ENCODE measurements at regions not wholly inside any gene's neighbourhood (a gene's known extent, or its start where the extent isn't known, plus 50 kb on each side); places are given as distances from the start of the nearest gene placed in this dataset.

- intact Hi-C loops (cut with DNase I) = no loop called here
- TF ChIP-seq EP300 (IDR thresholded peaks at IDR 0.05) = no peak
- TF ChIP-seq POLR2AphosphoS5 (IDR thresholded peaks at IDR 0.05) = no peak
- TF ChIP-seq CTCF (IDR thresholded peaks at IDR 0.05) = no peak
- TF ChIP-seq POLR2A (IDR thresholded peaks at IDR 0.05) = no peak
- H3K27ac ChIP-seq = no peak overlapping the region
- no peaks in the 10 kb centered on the region for H3K9me3 ChIP-seq
- H3K4me3 ChIP-seq = no peak overlapping the region
- H3K27me3 ChIP-seq = no peaks in the 10 kb centered on the region
- no peaks in the 10 kb centered on the region for H3K36me3 ChIP-seq
- 27 to 71% methylated on average over 4 of the region's 4 CpGs for WGBS, 2 donors
- DNase-seq = no peak
- no peaks in the 10 kb centered on the region for H3K4me1 ChIP-seq
Observed at GRCh38 chr12:91663744-91664143, 481.1 kb upstream of the DCN start.

GRCh38 chr12:91663310-91663709, 480.7 kb upstream of the DCN start:
- Histone ChIP-seq H3K36me3 (no peaks in the 10 kb centered on the region), H3K27me3 (no peaks in the 10 kb centered on the region), H3K27ac (no peak overlapping the region), H3K4me1 (no peaks in the 10 kb centered on the region), H3K9me3 (no peaks in the 10 kb centered on the region), H3K4me3 (no peak overlapping the region)
- DNase-seq = no peak
- TF ChIP-seq CTCF (IDR thresholded peaks at IDR 0.05) = no peak
- no peak for TF ChIP-seq POLR2A (IDR thresholded peaks at IDR 0.05)
- TF ChIP-seq POLR2AphosphoS5 (IDR thresholded peaks at IDR 0.05) = no peak
- no peak for TF ChIP-seq EP300 (IDR thresholded peaks at IDR 0.05)
- intact Hi-C loops (cut with DNase I) = no loop called here
- 32 to 64% methylated on average over 4 of the region's 4 CpGs for WGBS, 2 donors

- Histone ChIP-seq H3K36me3 (no peaks in the 10 kb centered on the region), H3K9me3 (no peaks in the 10 kb centered on the region), H3K27me3 (no peaks in the 10 kb centered on the region), H3K4me1 (no peaks in the 10 kb centered on the region), H3K4me3 (no peak overlapping the region), H3K27ac (no peak overlapping the region)
- TF ChIP-seq POLR2A (IDR thresholded peaks at IDR 0.05) (no peak), POLR2AphosphoS5 (IDR thresholded peaks at IDR 0.05) (no peak), CTCF (IDR thresholded peaks at IDR 0.05) (no peak), EP300 (IDR thresholded peaks at IDR 0.05) (no peak)
- intact Hi-C loops (cut with DNase I) = no loop called here
- no peak for DNase-seq
- WGBS, 2 donors = 80 to 81% methylated on average over 1 of the region's 1 CpG
Observed at GRCh38 chr12:91662021-91662420, 479.4 kb upstream of the DCN start.

- TF ChIP-seq POLR2AphosphoS5 (IDR thresholded peaks at IDR 0.05) = no peak
- TF ChIP-seq CTCF (IDR thresholded peaks at IDR 0.05) = no peak
- no peak for TF ChIP-seq EP300 (IDR thresholded peaks at IDR 0.05)
- no peak for TF ChIP-seq POLR2A (IDR thresholded peaks at IDR 0.05)
Observed at GRCh38 chr12:91657032-91657431, 474.4 kb upstream of the DCN start.

GRCh38 chr12:91655966-91656365, 473.3 kb upstream of the DCN start:
- H3K9me3 ChIP-seq = no peaks in the 10 kb centered on the region
- H3K27me3 ChIP-seq = no peaks in the 10 kb centered on the region
- H3K27ac ChIP-seq = no peak overlapping the region
- DNase-seq = no peak
- TF ChIP-seq CTCF (IDR thresholded peaks at IDR 0.05) = no peak
- TF ChIP-seq EP300 (IDR thresholded peaks at IDR 0.05) = no peak
- no peak for TF ChIP-seq POLR2A (IDR thresholded peaks at IDR 0.05)
- TF ChIP-seq POLR2AphosphoS5 (IDR thresholded peaks at IDR 0.05) = no peak
- H3K4me1 ChIP-seq = no peaks in the 10 kb centered on the region
- intact Hi-C loops (cut with DNase I) = no loop called here
- 91 to 92% methylated on average over 3 of the region's 3 CpGs for WGBS, 2 donors
- no peaks in the 10 kb centered on the region for H3K36me3 ChIP-seq
- H3K4me3 ChIP-seq = no peak overlapping the region

More at GRCh38 chr12:91657032-91657431, 474.4 kb upstream of the DCN start:
- DNase-seq = no peak
- Histone ChIP-seq H3K9me3 (no peaks in the 10 kb centered on the region), H3K27me3 (no peaks in the 10 kb centered on the region), H3K4me3 (no peak overlapping the region), H3K4me1 (no peaks in the 10 kb centered on the region), H3K27ac (no peak overlapping the region), H3K36me3 (no peaks in the 10 kb centered on the region)
- intact Hi-C loops (cut with DNase I) = no loop called here
- WGBS, 2 donors = 78 to 81% methylated on average over 3 of the region's 3 CpGs

Data from sigmoid colon (tissue), 6 donors.